Neural progenitor cell (in vitro differentiated cells): ENCODE measurements at regions not wholly inside any gene's neighbourhood (a gene's known extent, or its start where the extent isn't known, plus 50 kb on each side); places are given as distances from the start of the nearest gene placed in this dataset.

Experiments
- EZH2 ChIP-seq: fragments of 200-600 bp; sonication (generic); IDR thresholded peaks from 2 replicates; pipeline ENCODE4 v1.6.1; 2017; ENCODE audit warnings: antibody characterized with exemption, mild to moderate bottlenecking, moderate library complexity
- TF ChIP-seq, protein P1 (sequence below): fragments of 200-600 bp; sonication (generic); IDR thresholded peaks from 2 replicates; pipeline ENCODE4 v1.5.1; 2017; ENCODE audit warnings: antibody characterized with exemption, mild to moderate bottlenecking

DNA sequence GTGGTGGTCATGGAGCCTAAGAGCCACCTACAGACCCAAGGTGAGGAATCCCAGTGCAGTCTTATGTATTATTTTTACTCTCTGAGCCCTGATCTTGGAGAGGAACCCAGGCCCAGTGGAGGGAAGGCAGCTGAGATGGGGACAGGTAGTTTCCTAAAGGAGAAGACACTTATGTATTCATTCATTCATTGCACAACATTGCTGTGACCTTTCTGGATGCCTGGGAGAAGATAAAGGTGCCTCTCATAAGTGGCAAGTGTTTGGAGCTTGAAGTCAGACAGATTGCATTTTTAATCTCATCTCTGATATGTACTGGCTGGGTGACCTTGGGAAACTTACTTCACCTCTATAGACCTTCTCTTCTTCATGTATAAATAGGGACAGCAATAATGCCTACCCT lies 111.1 kb downstream of the CEBPB start:
- no peak for TF ChIP-seq EZH2
- TF ChIP-seq, protein P1, sequence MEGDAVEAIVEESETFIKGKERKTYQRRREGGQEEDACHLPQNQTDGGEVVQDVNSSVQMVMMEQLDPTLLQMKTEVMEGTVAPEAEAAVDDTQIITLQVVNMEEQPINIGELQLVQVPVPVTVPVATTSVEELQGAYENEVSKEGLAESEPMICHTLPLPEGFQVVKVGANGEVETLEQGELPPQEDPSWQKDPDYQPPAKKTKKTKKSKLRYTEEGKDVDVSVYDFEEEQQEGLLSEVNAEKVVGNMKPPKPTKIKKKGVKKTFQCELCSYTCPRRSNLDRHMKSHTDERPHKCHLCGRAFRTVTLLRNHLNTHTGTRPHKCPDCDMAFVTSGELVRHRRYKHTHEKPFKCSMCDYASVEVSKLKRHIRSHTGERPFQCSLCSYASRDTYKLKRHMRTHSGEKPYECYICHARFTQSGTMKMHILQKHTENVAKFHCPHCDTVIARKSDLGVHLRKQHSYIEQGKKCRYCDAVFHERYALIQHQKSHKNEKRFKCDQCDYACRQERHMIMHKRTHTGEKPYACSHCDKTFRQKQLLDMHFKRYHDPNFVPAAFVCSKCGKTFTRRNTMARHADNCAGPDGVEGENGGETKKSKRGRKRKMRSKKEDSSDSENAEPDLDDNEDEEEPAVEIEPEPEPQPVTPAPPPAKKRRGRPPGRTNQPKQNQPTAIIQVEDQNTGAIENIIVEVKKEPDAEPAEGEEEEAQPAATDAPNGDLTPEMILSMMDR: no peak
